ENCODE measurements at regions not wholly inside any gene's neighbourhood (a gene's known extent, or its start where the extent isn't known, plus 50 kb on each side); places are given as distances from the start of the nearest gene placed in this dataset.
"Not testable (repeated sequence)": the region's sequence is repeated elsewhere in the genome, so short reads cannot be mapped to it uniquely, and the experiment has no call there.

DNA sequence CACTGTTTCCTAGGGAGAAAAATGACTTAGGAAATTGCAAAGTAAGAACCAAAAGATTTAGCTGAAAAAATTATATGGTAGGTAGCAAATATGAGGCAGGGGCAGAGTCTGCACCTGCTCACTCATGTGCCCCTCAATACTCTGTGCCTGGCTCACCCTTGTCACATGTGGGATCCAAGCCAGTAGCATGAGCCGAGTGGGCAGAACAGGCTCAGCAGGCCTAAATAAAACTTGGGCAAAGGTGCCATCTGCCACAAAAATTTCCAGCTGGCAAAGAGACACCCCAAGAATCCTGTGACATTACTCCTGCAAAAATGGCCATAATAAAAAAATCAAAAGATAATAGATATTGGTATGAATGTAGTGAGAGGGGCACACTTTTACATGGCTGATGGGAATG lies 1321.2 kb downstream of the NCAM2 start:
- WGBS, 10 experiments = 0 to 100% (median 42%) methylated on average over 1 of the region's 1 CpG; no CpG with 5 or more reads in 4 of the 10 experiments
- ATAC-seq (replicated peaks in 6 of 8) = no peak
- no peaks in the 10 kb centered on the region for H3K4me1 ChIP-seq (replicated peaks in 1 of 2)

DNA sequence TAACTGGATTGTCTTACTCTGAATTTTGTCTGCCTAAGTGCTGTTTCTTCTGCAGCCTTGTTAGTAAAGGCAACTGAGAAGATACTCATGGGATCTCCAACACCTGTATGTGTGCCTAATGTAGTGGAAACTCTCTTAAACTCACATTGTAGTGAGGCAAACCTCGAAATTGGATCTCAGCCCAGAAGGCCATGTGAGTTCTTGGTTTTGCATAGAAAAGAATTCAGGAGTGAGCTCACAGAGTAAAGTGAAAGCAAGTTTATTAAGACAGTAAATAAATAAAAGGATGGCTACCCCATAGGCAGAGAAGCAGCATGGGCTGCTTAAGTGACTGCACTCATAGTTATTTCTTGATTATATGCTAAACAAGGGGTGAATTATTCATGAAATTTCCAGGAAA lies 1344.7 kb downstream of the NCAM2 start:
- in situ Hi-C loops (cut with MboI; ENCODE audit: low pct_unique_long_range_greater_than_20kb in 2 of 9, low sequenced_read_pairs in 9 of 9, unreplicated experiment in 9 of 9) = no loop called here
- ATAC-seq (replicated peaks in 6 of 8) = peak in 4 of 8 experiments; percentile 24 to 62 (median 50)
- no peak overlapping the region for H3K4me3 ChIP-seq
- H3K4me1 ChIP-seq (replicated peaks in 1 of 2) = no peaks in the 10 kb centered on the region
- 0 to 83% (median 17%) methylated on average over 1 of the region's 1 CpG; no CpG with 5 or more reads in 5 of the 10 experiments for WGBS, 10 experiments
- H3K27ac ChIP-seq = no peak overlapping the region

More for the DNA sequence above, 1321.2 kb downstream of the NCAM2 start:
- in situ Hi-C loops (cut with MboI; ENCODE audit: low pct_unique_long_range_greater_than_20kb in 2 of 9, low sequenced_read_pairs in 9 of 9, unreplicated experiment in 9 of 9) = no loop called here
- Histone ChIP-seq H3K27ac (no peak overlapping the region), H3K4me3 (no peak overlapping the region)

DNA sequence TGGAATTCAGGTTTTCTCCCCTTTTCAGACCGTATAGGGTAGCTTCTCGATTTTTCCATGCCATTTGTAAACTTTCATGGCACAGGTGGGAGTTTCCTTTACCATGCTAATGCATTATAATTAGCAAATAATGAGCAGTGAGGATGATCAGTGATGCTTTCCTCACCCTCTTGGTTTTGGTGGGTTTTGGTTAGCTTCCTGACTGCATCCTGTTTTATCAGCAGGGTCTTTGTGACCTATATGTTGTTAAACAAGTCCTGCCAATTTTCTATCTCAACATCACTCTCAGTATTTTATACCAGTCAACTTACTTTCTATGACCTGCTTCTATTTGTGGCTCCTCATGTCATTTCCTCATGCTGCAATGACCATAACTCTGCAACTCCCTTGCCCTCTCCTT lies 1345.1 kb downstream of the NCAM2 start:
- Histone ChIP-seq H3K4me1 (replicated peaks in 1 of 2) (no peaks in the 10 kb centered on the region), H3K4me3 (no peak overlapping the region), H3K27ac (no peak overlapping the region)
- in situ Hi-C loops (cut with MboI; ENCODE audit: low pct_unique_long_range_greater_than_20kb in 2 of 9, low sequenced_read_pairs in 9 of 9, unreplicated experiment in 9 of 9) = no loop called here
- no peak for ATAC-seq (replicated peaks in 6 of 8)
- WGBS, 10 experiments = 4 to 89% (median 22%) methylated on average over 1 to 2 of the region's 2 CpGs; no CpG with 5 or more reads in 1 of the 10 experiments

DNA sequence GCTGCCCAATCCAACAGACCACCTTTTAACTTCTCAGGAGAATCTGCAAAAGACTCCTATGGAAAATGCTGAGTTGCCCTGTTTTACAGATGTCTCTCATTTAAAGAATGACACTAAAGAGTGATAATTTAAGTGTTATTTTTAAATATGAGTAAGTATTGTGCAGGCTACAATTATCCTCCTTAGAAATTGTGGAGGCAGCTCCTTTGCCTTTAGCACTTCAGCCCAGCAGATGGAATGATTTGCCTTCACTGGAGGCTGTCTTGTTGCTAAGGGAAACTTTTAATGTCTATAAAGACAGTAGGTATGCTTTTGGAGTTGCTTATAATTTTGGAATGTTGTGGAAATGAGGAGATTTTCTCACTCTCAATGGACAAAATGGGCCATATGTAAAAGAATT lies 1345.5 kb downstream of the NCAM2 start:
- H3K4me1 ChIP-seq (replicated peaks in 1 of 2) = no peaks in the 10 kb centered on the region
- H3K4me3 ChIP-seq = no peak overlapping the region
- no peak for ATAC-seq (replicated peaks in 6 of 8)
- H3K27ac ChIP-seq = no peak overlapping the region
- in situ Hi-C loops (cut with MboI; ENCODE audit: low pct_unique_long_range_greater_than_20kb in 2 of 9, low sequenced_read_pairs in 9 of 9, unreplicated experiment in 9 of 9) = no loop called here

DNA sequence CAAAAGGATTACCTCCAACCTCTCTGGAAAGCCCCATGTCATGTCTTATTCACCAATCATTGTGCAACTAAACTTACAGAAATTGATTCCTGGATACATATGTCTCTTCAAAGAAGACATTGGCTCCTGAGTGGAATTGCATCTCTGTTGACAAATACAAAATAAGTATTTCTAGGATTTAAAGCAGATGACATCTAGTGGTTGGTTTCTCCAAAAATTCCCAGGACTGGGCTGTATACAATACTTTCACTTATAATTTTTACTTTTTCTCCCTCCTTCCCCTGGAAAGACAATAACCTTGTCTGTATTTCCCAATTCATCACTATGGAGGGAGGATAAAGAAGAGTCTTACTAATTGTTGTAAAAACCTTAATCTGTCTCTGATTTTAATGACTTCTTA lies 1347.4 kb downstream of the NCAM2 start:
- no peak for ATAC-seq (replicated peaks in 6 of 8)
- Histone ChIP-seq H3K4me1 (replicated peaks in 1 of 2) (no peaks in the 10 kb centered on the region), H3K27ac (no peak overlapping the region), H3K4me3 (no peak overlapping the region)
- in situ Hi-C loops (cut with MboI; ENCODE audit: low pct_unique_long_range_greater_than_20kb in 2 of 9, low sequenced_read_pairs in 9 of 9, unreplicated experiment in 9 of 9) = no loop called here

DNA sequence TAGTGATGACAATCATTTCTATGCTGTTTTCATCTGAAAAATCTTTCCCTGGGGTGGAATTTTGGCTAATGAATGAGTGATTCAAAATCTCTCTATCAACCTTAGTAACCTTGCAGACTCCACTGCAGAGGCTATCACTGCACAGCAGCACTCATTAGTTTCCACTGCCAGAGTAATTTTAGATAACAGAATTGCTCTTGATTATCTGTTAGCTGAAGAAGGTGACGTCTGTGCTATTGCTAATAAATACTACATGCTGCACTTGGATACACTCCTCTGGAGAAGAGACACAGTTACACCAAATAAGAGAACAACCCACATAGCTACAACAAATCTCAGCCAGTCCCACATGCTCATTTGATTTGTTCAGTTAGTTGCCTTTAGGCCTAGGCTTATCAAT lies 1348.4 kb downstream of the NCAM2 start:
- WGBS, 10 experiments = 0 to 71% (median 0%) methylated on average over 1 of the region's 1 CpG; no CpG with 5 or more reads in 3 of the 10 experiments
- Histone ChIP-seq H3K4me3 (no peak overlapping the region), H3K27ac (no peak overlapping the region), H3K4me1 (replicated peaks in 1 of 2) (no peaks in the 10 kb centered on the region)
- in situ Hi-C loops (cut with MboI; ENCODE audit: low pct_unique_long_range_greater_than_20kb in 2 of 9, low sequenced_read_pairs in 9 of 9, unreplicated experiment in 9 of 9) = no loop called here
- peak in 1 of 8 experiments; percentile 40 for ATAC-seq (replicated peaks in 6 of 8)

DNA sequence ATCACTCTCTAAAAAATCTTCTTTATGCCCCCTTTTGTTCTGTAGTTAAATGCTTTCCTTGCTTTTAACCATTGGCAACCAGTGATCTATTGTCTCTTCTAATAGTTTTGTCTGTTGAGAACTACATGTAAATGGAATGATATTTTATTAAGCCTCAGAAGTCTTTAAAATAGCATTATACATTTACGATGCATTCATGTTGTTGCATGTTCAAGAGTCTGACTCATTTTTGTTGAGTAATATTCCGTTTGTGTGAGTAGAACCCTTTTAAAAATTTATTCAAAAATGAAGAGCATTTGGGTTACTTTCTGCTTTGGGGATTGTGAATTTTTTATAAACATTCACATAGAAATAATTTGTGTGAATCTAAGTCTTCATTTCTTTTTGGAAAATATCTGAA lies 1352.9 kb downstream of the NCAM2 start:
- Histone ChIP-seq H3K27ac (no peak overlapping the region), H3K4me1 (replicated peaks in 1 of 2) (no peaks in the 10 kb centered on the region), H3K4me3 (no peak overlapping the region)
- in situ Hi-C loops (cut with MboI; ENCODE audit: low pct_unique_long_range_greater_than_20kb in 2 of 9, low sequenced_read_pairs in 9 of 9, unreplicated experiment in 9 of 9) = no loop called here
- 0 to 100% (median 30%) methylated on average over 1 to 2 of the region's 2 CpGs for WGBS, 10 experiments
- ATAC-seq (replicated peaks in 6 of 8) = no peak

DNA sequence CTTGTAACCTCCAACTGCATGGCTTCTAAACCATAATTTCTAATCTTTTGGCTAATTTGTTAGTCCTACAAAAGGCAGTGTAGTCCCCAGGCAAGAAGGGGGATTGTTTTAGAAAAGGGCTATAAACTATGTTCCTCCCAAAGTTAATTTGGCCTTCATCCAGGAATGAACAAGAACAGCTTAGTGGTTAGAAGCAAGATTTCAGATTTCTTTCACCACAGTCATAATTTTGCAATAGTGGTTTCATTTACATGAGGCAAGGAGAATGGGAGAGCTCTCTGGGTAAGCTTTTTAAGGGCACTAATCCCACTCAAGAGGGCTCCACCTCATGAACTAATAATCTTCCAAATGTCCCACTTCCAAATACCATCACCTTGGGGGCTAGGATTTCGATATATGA lies 1353.9 kb downstream of the NCAM2 start:
- Histone ChIP-seq H3K27ac (no peak overlapping the region), H3K4me3 (no peak overlapping the region), H3K4me1 (replicated peaks in 1 of 2) (no peaks in the 10 kb centered on the region)
- in situ Hi-C loops (cut with MboI; ENCODE audit: low pct_unique_long_range_greater_than_20kb in 2 of 9, low sequenced_read_pairs in 9 of 9, unreplicated experiment in 9 of 9) = no loop called here
- no peak for ATAC-seq (replicated peaks in 6 of 8)
- 0 to 100% (median 18%) methylated on average over 1 of the region's 1 CpG; no CpG with 5 or more reads in 4 of the 10 experiments for WGBS, 10 experiments

DNA sequence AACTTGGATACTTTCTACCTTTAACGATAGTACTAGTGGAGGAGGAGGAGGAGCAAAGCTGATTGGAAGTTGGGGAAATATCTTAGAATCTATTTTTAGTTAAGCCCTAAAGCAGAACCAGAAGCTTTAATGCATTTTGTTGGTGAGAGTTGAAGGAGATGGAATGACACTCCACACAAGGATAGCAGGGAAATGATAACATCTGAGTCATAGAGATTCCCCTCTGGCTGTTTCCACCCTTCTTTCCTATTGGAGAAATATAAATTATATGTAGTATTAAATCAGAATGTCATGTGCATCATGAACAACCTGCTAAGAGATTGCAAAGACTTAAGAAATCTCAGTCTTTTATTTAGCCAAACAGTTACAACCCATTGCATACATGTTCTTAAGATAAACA lies 1357.7 kb downstream of the NCAM2 start:
- 17 to 100% (median 100%) methylated on average over 1 of the region's 1 CpG; no CpG with 5 or more reads in 1 of the 10 experiments for WGBS, 10 experiments
- no peak for ATAC-seq (replicated peaks in 6 of 8)
- no peak overlapping the region for H3K27ac ChIP-seq
- in situ Hi-C loops (cut with MboI; ENCODE audit: low pct_unique_long_range_greater_than_20kb in 2 of 9, low sequenced_read_pairs in 9 of 9, unreplicated experiment in 9 of 9) = no loop called here
- H3K4me3 ChIP-seq = no peak overlapping the region
- no peaks in the 10 kb centered on the region for H3K4me1 ChIP-seq (replicated peaks in 1 of 2)

DNA sequence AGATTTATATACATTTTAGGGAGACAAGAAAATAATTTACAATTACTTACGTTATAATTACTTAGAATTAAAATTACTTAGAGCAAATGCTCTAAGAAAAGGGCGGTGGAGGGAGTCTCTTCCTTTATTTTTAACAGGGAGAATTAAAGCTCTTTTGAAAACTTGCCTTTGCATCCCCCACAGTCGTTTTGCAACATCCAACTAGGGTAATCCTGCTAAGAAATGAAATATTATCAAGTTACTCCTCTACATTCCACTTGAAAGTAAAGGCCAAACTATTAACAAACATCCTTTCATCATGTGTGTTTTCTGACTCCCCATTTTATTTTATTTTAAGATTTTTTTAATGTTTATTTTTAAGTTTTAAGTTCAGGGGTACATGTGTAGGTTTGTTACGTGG lies 1358.5 kb downstream of the NCAM2 start:
- Histone ChIP-seq H3K4me1 (replicated peaks in 1 of 2) (no peaks in the 10 kb centered on the region), H3K4me3 (no peak overlapping the region), H3K27ac (no peak overlapping the region)
- in situ Hi-C loops (cut with MboI; ENCODE audit: low pct_unique_long_range_greater_than_20kb in 2 of 9, low sequenced_read_pairs in 9 of 9, unreplicated experiment in 9 of 9) = no loop called here
- no peak for ATAC-seq (replicated peaks in 6 of 8)
- 4 to 79% (median 58%) methylated on average over 1 to 4 of the region's 4 CpGs for WGBS, 10 experiments

DNA sequence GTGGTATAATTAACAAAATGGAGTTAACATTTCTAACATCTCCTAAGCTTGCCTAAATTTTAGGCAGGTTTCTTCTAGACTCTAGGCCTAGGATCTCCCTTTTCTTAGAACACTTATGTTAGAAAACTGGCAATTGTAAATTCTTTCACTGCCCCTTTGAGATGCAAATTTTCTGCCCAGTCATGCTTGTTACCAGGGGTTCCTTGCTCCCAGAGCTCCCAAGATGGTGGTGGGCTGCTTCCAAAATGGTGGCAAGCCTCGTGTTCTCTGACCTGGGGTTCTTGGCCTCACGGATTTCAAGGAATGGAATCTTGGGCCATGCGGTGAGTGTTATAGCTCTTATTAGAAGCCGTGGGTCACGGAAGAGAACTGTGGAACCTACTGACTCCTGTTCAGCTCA lies 1361.4 kb downstream of the NCAM2 start:
- H3K27ac ChIP-seq; H3K4me3 ChIP-seq; in situ Hi-C loops (cut with MboI; ENCODE audit: low pct_unique_long_range_greater_than_20kb in 2 of 9, low sequenced_read_pairs in 9 of 9, unreplicated experiment in 9 of 9); ATAC-seq (replicated peaks in 6 of 8); H3K4me1 ChIP-seq (replicated peaks in 1 of 2): not testable (repeated sequence)
- WGBS, 10 experiments = 0 to 100% (median 71%) methylated on average over 1 to 2 of the region's 5 CpGs; no CpG with 5 or more reads in 6 of the 10 experiments

DNA sequence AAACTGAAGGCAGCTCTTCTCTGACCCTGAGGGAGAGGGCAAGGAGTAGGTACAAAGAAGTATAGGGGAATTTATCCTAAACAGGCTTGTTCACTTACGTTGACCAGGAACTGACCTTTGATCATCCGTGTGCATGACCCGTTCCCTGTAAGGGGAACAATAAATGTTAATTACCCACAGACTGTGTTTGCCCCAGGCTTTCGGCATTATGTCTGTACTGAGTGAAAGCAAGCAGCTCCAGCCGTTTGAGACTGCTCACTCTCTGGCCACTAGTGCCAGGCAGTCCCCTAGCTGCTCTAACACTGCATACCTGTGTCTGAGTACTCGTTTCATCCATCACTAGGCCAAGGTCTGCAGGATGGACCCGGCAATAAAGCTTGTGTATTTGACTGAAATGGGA lies 1365.3 kb downstream of the NCAM2 start:
- in situ Hi-C loops (cut with MboI; ENCODE audit: low pct_unique_long_range_greater_than_20kb in 2 of 9, low sequenced_read_pairs in 9 of 9, unreplicated experiment in 9 of 9) = no loop called here
- Histone ChIP-seq H3K4me3 (no peak overlapping the region), H3K4me1 (replicated peaks in 1 of 2) (no peaks in the 10 kb centered on the region), H3K27ac (no peak overlapping the region)
- no peak for ATAC-seq (replicated peaks in 6 of 8)
- WGBS, 10 experiments = 0 to 89% (median 41%) methylated on average over 1 to 6 of the region's 7 CpGs; no CpG with 5 or more reads in 1 of the 10 experiments

DNA sequence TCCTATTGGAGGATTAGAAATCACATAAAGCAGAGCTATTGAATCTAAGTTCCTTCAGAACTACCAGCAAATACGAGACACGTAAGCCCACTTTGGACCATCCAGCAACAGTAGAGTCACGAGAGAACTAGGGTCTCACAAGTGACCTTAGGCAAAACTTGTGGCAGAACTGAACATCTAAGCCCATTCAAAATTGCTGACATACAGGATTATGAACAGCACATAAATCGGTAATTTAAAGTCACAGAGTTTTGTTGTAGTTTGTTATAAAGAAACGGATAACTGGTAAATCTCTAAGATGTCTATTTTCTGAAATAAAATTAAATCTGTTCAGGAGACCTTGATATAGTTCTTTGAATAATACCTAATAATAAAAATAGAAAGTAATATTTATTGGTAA lies 1366.0 kb downstream of the NCAM2 start:
- no peaks in the 10 kb centered on the region for H3K4me1 ChIP-seq (replicated peaks in 1 of 2)
- in situ Hi-C loops (cut with MboI; ENCODE audit: low pct_unique_long_range_greater_than_20kb in 2 of 9, low sequenced_read_pairs in 9 of 9, unreplicated experiment in 9 of 9) = no loop called here
- 17 to 100% (median 93%) methylated on average over 1 to 5 of the region's 5 CpGs for WGBS, 10 experiments
- no peak overlapping the region for H3K4me3 ChIP-seq
- no peak overlapping the region for H3K27ac ChIP-seq
- no peak for ATAC-seq (replicated peaks in 6 of 8)

DNA sequence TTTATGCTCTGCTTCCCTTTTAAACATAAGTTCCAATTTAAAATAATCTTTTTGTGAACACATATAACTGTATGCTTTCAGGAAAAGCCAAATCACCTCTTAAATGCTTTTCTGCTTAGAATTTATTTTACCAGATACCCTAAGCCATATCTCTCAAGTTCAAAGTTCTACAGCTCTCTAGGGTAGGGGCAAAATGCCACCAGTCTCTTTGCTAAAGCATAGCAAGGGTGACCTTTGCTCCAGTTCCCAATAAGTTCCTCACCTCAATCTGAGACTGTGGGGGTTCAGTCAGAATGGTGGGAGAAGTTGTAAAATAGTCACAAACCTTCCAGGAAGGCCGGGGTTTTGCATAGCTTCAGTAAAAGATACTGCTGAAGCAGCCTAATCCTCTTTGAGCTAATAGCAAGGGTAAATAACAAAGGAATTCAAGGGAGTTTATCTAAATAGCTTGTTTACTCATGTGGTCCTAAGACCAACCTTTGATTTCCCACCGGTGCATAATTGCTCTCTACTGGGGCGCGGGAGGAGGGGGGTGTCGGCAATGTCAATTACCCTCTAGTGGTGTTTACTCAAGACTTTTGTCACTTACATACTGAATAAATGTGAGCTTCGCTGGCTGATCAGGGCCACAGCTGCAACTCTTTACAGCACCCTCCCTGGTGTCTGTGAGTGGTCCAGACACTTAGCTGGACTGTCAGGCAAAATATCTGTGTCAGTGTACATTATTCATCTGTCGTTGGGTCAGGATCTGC lies 1376.2 kb downstream of the NCAM2 start:
- no peak for ATAC-seq (replicated peaks in 6 of 8)
- Histone ChIP-seq H3K4me1 (replicated peaks in 1 of 2) (no peaks in the 10 kb centered on the region), H3K4me3 (no peak overlapping the region), H3K27ac (no peak overlapping the region)
- in situ Hi-C loops (cut with MboI; ENCODE audit: low pct_unique_long_range_greater_than_20kb in 2 of 9, low sequenced_read_pairs in 9 of 9, unreplicated experiment in 9 of 9) = no loop called here
- WGBS, 10 experiments = 0 to 60% (median 28%) methylated on average over 1 to 7 of the region's 7 CpGs; no CpG with 5 or more reads in 2 of the 10 experiments

Data from motor neuron (in vitro differentiated cells).